NB4 (cell line): ENCODE measurements at regions not wholly inside any gene's neighbourhood (a gene's known extent, or its start where the extent isn't known, plus 50 kb on each side); places are given as distances from the start of the nearest gene placed in this dataset.

ENCODE experiments used
- MYC ChIP-seq: IDR thresholded peaks from 2 replicates; pipeline ENCODE4 v1.6.1; 2011; ENCODE audit warnings: low read depth, low read length
- TF ChIP-seq, protein P1 (sequence below): IDR thresholded peaks from one replicate; pipeline ENCODE4 v1.5.1; 2012; ENCODE audit warnings: low read depth, low read length

DNA sequence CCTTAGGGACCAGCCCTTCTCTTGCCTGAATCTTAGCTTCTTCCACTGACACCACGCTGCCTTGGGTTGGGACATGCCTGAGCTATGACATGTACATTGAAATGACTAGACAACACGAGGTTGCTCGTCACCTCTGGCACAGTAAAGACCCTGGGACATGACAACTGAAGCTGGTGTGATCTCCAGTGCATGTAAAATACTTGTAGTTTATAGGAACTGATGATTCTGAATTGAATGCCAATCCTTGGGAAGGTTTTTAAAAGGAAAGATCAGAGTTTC, 100.7 kb upstream of the PGRMC2 start:
- TF ChIP-seq, protein P1, sequence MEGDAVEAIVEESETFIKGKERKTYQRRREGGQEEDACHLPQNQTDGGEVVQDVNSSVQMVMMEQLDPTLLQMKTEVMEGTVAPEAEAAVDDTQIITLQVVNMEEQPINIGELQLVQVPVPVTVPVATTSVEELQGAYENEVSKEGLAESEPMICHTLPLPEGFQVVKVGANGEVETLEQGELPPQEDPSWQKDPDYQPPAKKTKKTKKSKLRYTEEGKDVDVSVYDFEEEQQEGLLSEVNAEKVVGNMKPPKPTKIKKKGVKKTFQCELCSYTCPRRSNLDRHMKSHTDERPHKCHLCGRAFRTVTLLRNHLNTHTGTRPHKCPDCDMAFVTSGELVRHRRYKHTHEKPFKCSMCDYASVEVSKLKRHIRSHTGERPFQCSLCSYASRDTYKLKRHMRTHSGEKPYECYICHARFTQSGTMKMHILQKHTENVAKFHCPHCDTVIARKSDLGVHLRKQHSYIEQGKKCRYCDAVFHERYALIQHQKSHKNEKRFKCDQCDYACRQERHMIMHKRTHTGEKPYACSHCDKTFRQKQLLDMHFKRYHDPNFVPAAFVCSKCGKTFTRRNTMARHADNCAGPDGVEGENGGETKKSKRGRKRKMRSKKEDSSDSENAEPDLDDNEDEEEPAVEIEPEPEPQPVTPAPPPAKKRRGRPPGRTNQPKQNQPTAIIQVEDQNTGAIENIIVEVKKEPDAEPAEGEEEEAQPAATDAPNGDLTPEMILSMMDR = no peak
- TF ChIP-seq MYC = no peak
